ENCODE measurements at regions not wholly inside any gene's neighbourhood (a gene's known extent, or its start where the extent isn't known, plus 50 kb on each side); places are given as distances from the start of the nearest gene placed in this dataset.

DNA sequence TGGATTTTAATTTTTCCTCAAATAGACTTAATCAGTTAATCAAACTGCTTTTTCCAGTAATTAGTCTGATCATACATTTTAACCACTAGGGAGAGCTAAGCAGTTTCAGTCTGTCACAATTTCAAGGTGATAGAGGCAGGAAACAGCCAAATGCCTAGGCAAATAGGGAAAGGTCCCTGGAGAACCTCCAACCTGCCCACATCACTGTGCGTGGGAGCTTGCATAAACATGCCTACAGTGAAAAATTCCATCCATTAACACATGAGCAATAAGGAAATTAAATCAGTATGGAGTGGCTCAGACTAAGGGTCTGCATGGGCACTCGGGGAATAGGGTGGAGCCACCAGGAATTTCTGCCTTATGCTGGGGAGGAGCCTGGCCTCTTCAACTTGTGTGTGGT is 74.6 kb downstream of the AASDHPPT start:
- Mint-ChIP-seq H3K4me3 (no peak overlapping the region), H3K36me3 (no peaks in the 10 kb centered on the region), H3K9me3 (peaks cover 0 to under 1% (median 0%) of the 10 kb centered on the region in 3 donors), H3K27ac (no peak overlapping the region), H3K4me1 (no peaks in the 10 kb centered on the region), H3K27me3 (peaks cover 7 to 13% of the 10 kb centered on the region in 2 donors)
- Histone ChIP-seq H3K27me3 (replicated peaks in 1 of 2; ENCODE audit: control insufficient read depth in 2 of 2, extremely low read depth in 1 of 2, insufficient read depth in 2 of 2, low read length in 1 of 2) (no peaks in the 10 kb centered on the region), H3K4me1 (ENCODE audit: control insufficient read depth in 1 of 2, extremely low read depth in 1 of 2, insufficient read depth in 2 of 2, low read length in 2 of 2) (no peaks in the 10 kb centered on the region), H3K36me3 (ENCODE audit: control insufficient read depth in 2 of 2, extremely low read depth in 1 of 2, insufficient read depth in 1 of 2, low read length in 1 of 2) (no peaks in the 10 kb centered on the region), H3K9me3 (no peaks in the 10 kb centered on the region), H3K4me3 (ENCODE audit: control insufficient read depth in 1 of 2, extremely low read depth in 1 of 2, low read length in 1 of 2) (no peak overlapping the region), H3K27ac (ENCODE audit: low read length) (no peak overlapping the region)
- ATAC-seq (replicated peaks in 1 of 4) (no peak), DNase-seq (no peak)
- CTCF ChIA-PET: no interaction called here
- 75% methylated on average over 1 of the region's 2 CpGs for WGBS (ENCODE audit: insufficient coverage)
- POLR2A ChIA-PET: no interaction called here

DNA sequence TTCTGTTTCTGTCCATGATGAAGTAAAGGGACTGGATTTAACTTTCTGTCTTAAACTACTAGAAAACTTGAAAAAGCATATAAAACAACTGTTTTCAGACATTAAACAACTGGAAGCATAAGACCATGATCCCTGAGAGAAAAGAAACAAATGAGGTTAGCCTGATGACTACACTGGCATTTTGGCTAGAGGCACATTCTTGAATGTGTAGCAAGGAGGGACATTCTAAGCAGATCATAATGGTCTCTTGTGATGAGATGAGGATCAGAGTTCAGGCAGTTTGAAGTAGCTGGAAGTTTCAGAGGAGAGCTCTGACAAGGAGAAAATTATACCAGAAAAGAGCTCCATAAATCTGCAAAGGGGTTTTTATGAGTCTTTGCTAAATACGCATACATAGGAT is 75.4 kb downstream of the AASDHPPT start:
- POLR2A ChIA-PET: no interaction called here
- Mint-ChIP-seq H3K9me3 (no peaks in the 10 kb centered on the region), H3K36me3 (no peaks in the 10 kb centered on the region), H3K4me1 (no peaks in the 10 kb centered on the region), H3K27ac (no peak overlapping the region), H3K27me3 (peaks cover 7 to 13% of the 10 kb centered on the region in 2 donors), H3K4me3 (no peak overlapping the region)
- DNase-seq: no peak
- CTCF ChIA-PET: no interaction called here
- Histone ChIP-seq H3K27ac (ENCODE audit: low read length) (no peak overlapping the region), H3K9me3 (no peaks in the 10 kb centered on the region), H3K27me3 (replicated peaks in 1 of 2; ENCODE audit: control insufficient read depth in 2 of 2, extremely low read depth in 1 of 2, insufficient read depth in 2 of 2, low read length in 1 of 2) (no peaks in the 10 kb centered on the region), H3K4me1 (ENCODE audit: control insufficient read depth in 1 of 2, extremely low read depth in 1 of 2, insufficient read depth in 2 of 2, low read length in 2 of 2) (no peaks in the 10 kb centered on the region), H3K36me3 (ENCODE audit: control insufficient read depth in 2 of 2, extremely low read depth in 1 of 2, insufficient read depth in 1 of 2, low read length in 1 of 2) (no peaks in the 10 kb centered on the region), H3K4me3 (ENCODE audit: control insufficient read depth in 1 of 2, extremely low read depth in 1 of 2, low read length in 1 of 2) (no peak overlapping the region)
- no CpG with 5 or more reads among the region's 1 CpG for WGBS (ENCODE audit: insufficient coverage)
- ATAC-seq (replicated peaks in 1 of 4): no peak

DNA sequence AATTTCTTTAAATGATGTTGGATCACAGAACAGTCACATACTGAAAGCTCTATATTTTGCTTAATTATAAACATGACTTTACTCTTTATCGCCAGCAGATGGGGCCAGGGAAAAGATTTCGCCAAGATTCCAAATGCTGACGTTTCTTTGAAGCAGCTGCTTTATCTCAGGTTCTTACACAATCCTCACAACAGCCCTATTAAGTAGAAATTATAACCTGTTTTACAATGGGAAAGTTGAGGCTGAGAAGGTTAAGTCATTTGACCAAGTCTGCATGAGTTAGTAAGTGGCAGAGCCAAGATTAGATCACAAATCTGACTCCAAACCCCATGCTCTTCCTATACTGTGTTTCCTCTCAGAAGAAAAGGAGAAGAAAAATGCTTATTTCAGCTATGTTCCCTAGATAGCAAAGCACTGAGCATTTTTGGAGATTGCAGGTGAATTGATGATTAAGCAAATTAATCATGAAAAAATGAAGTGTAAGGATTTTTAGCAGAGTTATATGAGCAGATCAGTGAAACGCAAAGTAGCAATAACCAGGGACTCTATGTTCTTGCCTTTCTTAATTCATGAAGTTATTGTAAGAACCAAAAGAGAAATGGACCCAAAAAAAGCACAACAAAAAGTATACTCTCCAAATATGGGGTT is 79.0 kb downstream of the AASDHPPT start:
- ATAC-seq (replicated peaks in 1 of 4) (no peak), DNase-seq (peak in 1 of 35 experiments; percentile 7)
- Histone ChIP-seq H3K36me3 (ENCODE audit: control insufficient read depth in 2 of 2, extremely low read depth in 1 of 2, insufficient read depth in 1 of 2, low read length in 1 of 2) (no peaks in the 10 kb centered on the region), H3K4me1 (ENCODE audit: control insufficient read depth in 1 of 2, extremely low read depth in 1 of 2, insufficient read depth in 2 of 2, low read length in 2 of 2) (no peaks in the 10 kb centered on the region), H3K27ac (ENCODE audit: low read length) (no peak overlapping the region), H3K4me3 (ENCODE audit: control insufficient read depth in 1 of 2, extremely low read depth in 1 of 2, low read length in 1 of 2) (no peak overlapping the region), H3K9me3 (no peaks in the 10 kb centered on the region), H3K27me3 (replicated peaks in 1 of 2; ENCODE audit: control insufficient read depth in 2 of 2, extremely low read depth in 1 of 2, insufficient read depth in 2 of 2, low read length in 1 of 2) (no peaks in the 10 kb centered on the region)
- Mint-ChIP-seq H3K4me1 (peaks cover 0 to 2% (median 0%) of the 10 kb centered on the region in 3 donors), H3K9me3 (no peaks in the 10 kb centered on the region), H3K27me3 (peaks cover 5 to 8% of the 10 kb centered on the region in 2 donors), H3K27ac (no peak overlapping the region), H3K36me3 (no peaks in the 10 kb centered on the region), H3K4me3 (no peak overlapping the region)
- no CpG with 5 or more reads among the region's 4 CpGs for WGBS (ENCODE audit: insufficient coverage)
- ChIA-PET CTCF (interaction anchor here (0.6 to 0.8 kb wide), 3 partner anchors 8 to 881 kb away, joined by 3 to 10 read pairs (median 3); no protein-coding TSS in a partner anchor), POLR2A (no interaction called here)

- Histone ChIP-seq H3K9me3 (no peaks in the 10 kb centered on the region), H3K4me1 (ENCODE audit: control insufficient read depth in 1 of 2, extremely low read depth in 1 of 2, insufficient read depth in 2 of 2, low read length in 2 of 2) (no peaks in the 10 kb centered on the region), H3K27ac (ENCODE audit: low read length) (no peak overlapping the region), H3K4me3 (ENCODE audit: control insufficient read depth in 1 of 2, extremely low read depth in 1 of 2, low read length in 1 of 2) (no peak overlapping the region), H3K36me3 (ENCODE audit: control insufficient read depth in 2 of 2, extremely low read depth in 1 of 2, insufficient read depth in 1 of 2, low read length in 1 of 2) (no peaks in the 10 kb centered on the region), H3K27me3 (replicated peaks in 1 of 2; ENCODE audit: control insufficient read depth in 2 of 2, extremely low read depth in 1 of 2, insufficient read depth in 2 of 2, low read length in 1 of 2) (no peaks in the 10 kb centered on the region)
- Mint-ChIP-seq H3K4me1 (peaks cover 0 to 2% (median 0%) of the 10 kb centered on the region in 3 donors), H3K27ac (no peak overlapping the region), H3K36me3 (no peaks in the 10 kb centered on the region), H3K4me3 (no peak overlapping the region), H3K27me3 (peaks cover 5 to 8% of the 10 kb centered on the region in 2 donors), H3K9me3 (no peaks in the 10 kb centered on the region)
- CTCF ChIA-PET: no interaction called here
- ATAC-seq (replicated peaks in 1 of 4) (no peak), DNase-seq (no peak)
- 80% methylated on average over 1 of the region's 3 CpGs for WGBS (ENCODE audit: insufficient coverage)
- POLR2A ChIA-PET: no interaction called here
Observed at GRCh38 chr11:106158406-106158805, 80.9 kb downstream of the AASDHPPT start.

DNA sequence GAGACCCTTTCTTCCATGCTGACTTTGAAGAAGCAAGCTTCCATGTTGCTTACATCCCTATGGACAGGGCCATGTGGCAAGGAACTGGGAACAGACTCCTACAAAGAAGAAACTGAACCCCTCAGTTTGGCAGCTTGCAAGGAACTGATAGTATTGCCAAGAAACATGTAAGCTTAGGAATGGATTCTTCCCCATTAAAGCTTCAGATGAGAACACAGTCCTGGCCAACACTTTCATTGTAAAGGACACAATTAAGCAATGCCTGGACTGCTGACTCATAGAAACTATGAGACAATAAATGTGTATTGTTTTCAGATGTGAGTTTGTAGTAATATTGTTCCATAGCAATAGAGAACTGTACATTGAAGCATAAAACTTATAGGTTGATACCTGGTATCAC is 82.4 kb downstream of the AASDHPPT start:
- Mint-ChIP-seq H3K4me1 (peaks cover 0 to 2% (median 0%) of the 10 kb centered on the region in 3 donors), H3K4me3 (no peak overlapping the region), H3K27me3 (peaks cover 0 to 9% of the 10 kb centered on the region in 2 donors), H3K27ac (no peak overlapping the region), H3K36me3 (no peaks in the 10 kb centered on the region), H3K9me3 (no peaks in the 10 kb centered on the region)
- ChIA-PET POLR2A (no interaction called here), CTCF (no interaction called here)
- no peaks in the 10 kb centered on the region for H3K36me3 ChIP-seq (ENCODE audit: control insufficient read depth in 2 of 2, extremely low read depth in 1 of 2, insufficient read depth in 1 of 2, low read length in 1 of 2)
- DNase-seq (no peak), ATAC-seq (replicated peaks in 1 of 4) (no peak)
- H3K4me1 ChIP-seq (ENCODE audit: control insufficient read depth in 1 of 2, extremely low read depth in 1 of 2, insufficient read depth in 2 of 2, low read length in 2 of 2): no peaks in the 10 kb centered on the region
- no peak overlapping the region for H3K4me3 ChIP-seq (ENCODE audit: control insufficient read depth in 1 of 2, extremely low read depth in 1 of 2, low read length in 1 of 2)
- no peak overlapping the region for H3K27ac ChIP-seq (ENCODE audit: low read length)
- H3K27me3 ChIP-seq (replicated peaks in 1 of 2; ENCODE audit: control insufficient read depth in 2 of 2, extremely low read depth in 1 of 2, insufficient read depth in 2 of 2, low read length in 1 of 2): no peaks in the 10 kb centered on the region
- no peaks in the 10 kb centered on the region for H3K9me3 ChIP-seq

GRCh38 chr11:106160494-106160893 is 83.0 kb downstream of the AASDHPPT start:
- 94% methylated on average over 4 of the region's 7 CpGs for WGBS (ENCODE audit: insufficient coverage)
- H3K36me3 ChIP-seq (ENCODE audit: control insufficient read depth in 2 of 2, extremely low read depth in 1 of 2, insufficient read depth in 1 of 2, low read length in 1 of 2): no peaks in the 10 kb centered on the region
- H3K4me1 Mint-ChIP-seq: peaks cover 0 to 2% (median 0%) of the 10 kb centered on the region in 3 donors
- DNase-seq (no peak), ATAC-seq (replicated peaks in 1 of 4) (no peak)
- peaks cover 0 to 10% of the 10 kb centered on the region in 2 donors for H3K27me3 Mint-ChIP-seq
- no peaks in the 10 kb centered on the region for H3K36me3 Mint-ChIP-seq
- no peak overlapping the region for H3K27ac Mint-ChIP-seq
- H3K9me3 ChIP-seq: no peaks in the 10 kb centered on the region
- H3K27me3 ChIP-seq (replicated peaks in 1 of 2; ENCODE audit: control insufficient read depth in 2 of 2, extremely low read depth in 1 of 2, insufficient read depth in 2 of 2, low read length in 1 of 2): peaks cover 0 to 6% of the 10 kb centered on the region in 2 experiments
- no peak overlapping the region for H3K27ac ChIP-seq (ENCODE audit: low read length)
- CTCF ChIA-PET: no interaction called here
- H3K4me3 Mint-ChIP-seq: no peak overlapping the region
- no peak overlapping the region for H3K4me3 ChIP-seq (ENCODE audit: control insufficient read depth in 1 of 2, extremely low read depth in 1 of 2, low read length in 1 of 2)
- H3K4me1 ChIP-seq (ENCODE audit: control insufficient read depth in 1 of 2, extremely low read depth in 1 of 2, insufficient read depth in 2 of 2, low read length in 2 of 2): no peaks in the 10 kb centered on the region
- H3K9me3 Mint-ChIP-seq: no peaks in the 10 kb centered on the region
- POLR2A ChIA-PET: no interaction called here

Data from T-cell (primary cell).